ENCODE measurements at regions not wholly inside any gene's neighbourhood (a gene's known extent, or its start where the extent isn't known, plus 50 kb on each side); places are given as distances from the start of the nearest gene placed in this dataset.

- TF ChIP-seq ZNF281 (CRISPR knock-in tag; IDR thresholded peaks at IDR 0.05) (no peak), USF2 (CRISPR knock-in tag; IDR thresholded peaks at IDR 0.05) (no peak), TEAD4 (CRISPR knock-in tag; IDR thresholded peaks at IDR 0.05) (no peak), JUN (CRISPR knock-in tag; IDR thresholded peaks at IDR 0.05) (no peak), IRF2 (CRISPR knock-in tag; IDR thresholded peaks at IDR 0.05; ENCODE audit: borderline replicate concordance, low read depth) (no peak), CREB1 (CRISPR knock-in tag; IDR thresholded peaks at IDR 0.05) (no peak), MAX (CRISPR knock-in tag; IDR thresholded peaks at IDR 0.05) (no peak), SMAD3 (CRISPR knock-in tag; IDR thresholded peaks at IDR 0.05; ENCODE audit: borderline replicate concordance) (no peak), HMGA2 (CRISPR knock-in tag; IDR thresholded peaks at IDR 0.05) (no peak)
These were observed 420.2 kb downstream of the CDC14C start (continued) for GRCh38 chr7:49344556-49344955.

- ChIA-PET CTCF (no interaction called here), POLR2A (no interaction called here)
- Mint-ChIP-seq H3K36me3 (peaks cover 19% of the 10 kb centered on the region), H3K27me3 (ENCODE audit: low read depth) (no peaks in the 10 kb centered on the region), H3K4me1 (peaks cover 9% of the 10 kb centered on the region), H3K27ac (no peak overlapping the region), H3K9me3 (peaks cover 28% of the 10 kb centered on the region), H3K4me3 (no peak overlapping the region)
- DNase-seq (ENCODE audit: low spot score) (no peak), ATAC-seq (no peak)
- TF ChIP-seq CREM (CRISPR knock-in tag; IDR thresholded peaks at IDR 0.05), result no peak
- TF ChIP-seq, protein P1, sequence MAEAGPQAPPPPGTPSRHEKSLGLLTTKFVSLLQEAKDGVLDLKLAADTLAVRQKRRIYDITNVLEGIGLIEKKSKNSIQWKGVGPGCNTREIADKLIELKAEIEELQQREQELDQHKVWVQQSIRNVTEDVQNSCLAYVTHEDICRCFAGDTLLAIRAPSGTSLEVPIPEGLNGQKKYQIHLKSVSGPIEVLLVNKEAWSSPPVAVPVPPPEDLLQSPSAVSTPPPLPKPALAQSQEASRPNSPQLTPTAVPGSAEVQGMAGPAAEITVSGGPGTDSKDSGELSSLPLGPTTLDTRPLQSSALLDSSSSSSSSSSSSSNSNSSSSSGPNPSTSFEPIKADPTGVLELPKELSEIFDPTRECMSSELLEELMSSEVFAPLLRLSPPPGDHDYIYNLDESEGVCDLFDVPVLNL (CRISPR knock-in tag; IDR thresholded peaks at IDR 0.05; ENCODE audit: borderline replicate concordance, low read depth), result no peak
- TF ChIP-seq SMAD4 (CRISPR knock-in tag; IDR thresholded peaks at IDR 0.05), result no peak
- TF ChIP-seq FOXJ3 (CRISPR knock-in tag; IDR thresholded peaks at IDR 0.05; ENCODE audit: borderline replicate concordance), result no peak
- TF ChIP-seq GTF2I (CRISPR knock-in tag; conservative IDR thresholded peaks at IDR 0.05), result no peak
- TF ChIP-seq OVOL2 (CRISPR knock-in tag; IDR thresholded peaks at IDR 0.05; ENCODE audit: borderline replicate concordance), result no peak
- no peak for TF ChIP-seq FOXP1 (CRISPR knock-in tag; IDR thresholded peaks at IDR 0.05; ENCODE audit: borderline replicate concordance)
- no peak for TF ChIP-seq JAZF1 (CRISPR knock-in tag; IDR thresholded peaks at IDR 0.05)
- no peak for TF ChIP-seq IRF2 (CRISPR knock-in tag; IDR thresholded peaks at IDR 0.05; ENCODE audit: borderline replicate concordance, low read depth)
- no peak for TF ChIP-seq RORB (CRISPR knock-in tag; IDR thresholded peaks at IDR 0.05)
- TF ChIP-seq, protein P2, sequence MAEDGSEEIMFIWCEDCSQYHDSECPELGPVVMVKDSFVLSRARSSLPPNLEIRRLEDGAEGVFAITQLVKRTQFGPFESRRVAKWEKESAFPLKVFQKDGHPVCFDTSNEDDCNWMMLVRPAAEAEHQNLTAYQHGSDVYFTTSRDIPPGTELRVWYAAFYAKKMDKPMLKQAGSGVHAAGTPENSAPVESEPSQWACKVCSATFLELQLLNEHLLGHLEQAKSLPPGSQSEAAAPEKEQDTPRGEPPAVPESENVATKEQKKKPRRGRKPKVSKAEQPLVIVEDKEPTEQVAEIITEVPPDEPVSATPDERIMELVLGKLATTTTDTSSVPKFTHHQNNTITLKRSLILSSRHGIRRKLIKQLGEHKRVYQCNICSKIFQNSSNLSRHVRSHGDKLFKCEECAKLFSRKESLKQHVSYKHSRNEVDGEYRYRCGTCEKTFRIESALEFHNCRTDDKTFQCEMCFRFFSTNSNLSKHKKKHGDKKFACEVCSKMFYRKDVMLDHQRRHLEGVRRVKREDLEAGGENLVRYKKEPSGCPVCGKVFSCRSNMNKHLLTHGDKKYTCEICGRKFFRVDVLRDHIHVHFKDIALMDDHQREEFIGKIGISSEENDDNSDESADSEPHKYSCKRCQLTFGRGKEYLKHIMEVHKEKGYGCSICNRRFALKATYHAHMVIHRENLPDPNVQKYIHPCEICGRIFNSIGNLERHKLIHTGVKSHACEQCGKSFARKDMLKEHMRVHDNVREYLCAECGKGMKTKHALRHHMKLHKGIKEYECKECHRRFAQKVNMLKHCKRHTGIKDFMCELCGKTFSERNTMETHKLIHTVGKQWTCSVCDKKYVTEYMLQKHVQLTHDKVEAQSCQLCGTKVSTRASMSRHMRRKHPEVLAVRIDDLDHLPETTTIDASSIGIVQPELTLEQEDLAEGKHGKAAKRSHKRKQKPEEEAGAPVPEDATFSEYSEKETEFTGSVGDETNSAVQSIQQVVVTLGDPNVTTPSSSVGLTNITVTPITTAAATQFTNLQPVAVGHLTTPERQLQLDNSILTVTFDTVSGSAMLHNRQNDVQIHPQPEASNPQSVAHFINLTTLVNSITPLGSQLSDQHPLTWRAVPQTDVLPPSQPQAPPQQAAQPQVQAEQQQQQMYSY (CRISPR knock-in tag; IDR thresholded peaks at IDR 0.05), result no peak
- TF ChIP-seq ATF6 (CRISPR knock-in tag; IDR thresholded peaks at IDR 0.05), result no peak
- TF ChIP-seq, protein P3, sequence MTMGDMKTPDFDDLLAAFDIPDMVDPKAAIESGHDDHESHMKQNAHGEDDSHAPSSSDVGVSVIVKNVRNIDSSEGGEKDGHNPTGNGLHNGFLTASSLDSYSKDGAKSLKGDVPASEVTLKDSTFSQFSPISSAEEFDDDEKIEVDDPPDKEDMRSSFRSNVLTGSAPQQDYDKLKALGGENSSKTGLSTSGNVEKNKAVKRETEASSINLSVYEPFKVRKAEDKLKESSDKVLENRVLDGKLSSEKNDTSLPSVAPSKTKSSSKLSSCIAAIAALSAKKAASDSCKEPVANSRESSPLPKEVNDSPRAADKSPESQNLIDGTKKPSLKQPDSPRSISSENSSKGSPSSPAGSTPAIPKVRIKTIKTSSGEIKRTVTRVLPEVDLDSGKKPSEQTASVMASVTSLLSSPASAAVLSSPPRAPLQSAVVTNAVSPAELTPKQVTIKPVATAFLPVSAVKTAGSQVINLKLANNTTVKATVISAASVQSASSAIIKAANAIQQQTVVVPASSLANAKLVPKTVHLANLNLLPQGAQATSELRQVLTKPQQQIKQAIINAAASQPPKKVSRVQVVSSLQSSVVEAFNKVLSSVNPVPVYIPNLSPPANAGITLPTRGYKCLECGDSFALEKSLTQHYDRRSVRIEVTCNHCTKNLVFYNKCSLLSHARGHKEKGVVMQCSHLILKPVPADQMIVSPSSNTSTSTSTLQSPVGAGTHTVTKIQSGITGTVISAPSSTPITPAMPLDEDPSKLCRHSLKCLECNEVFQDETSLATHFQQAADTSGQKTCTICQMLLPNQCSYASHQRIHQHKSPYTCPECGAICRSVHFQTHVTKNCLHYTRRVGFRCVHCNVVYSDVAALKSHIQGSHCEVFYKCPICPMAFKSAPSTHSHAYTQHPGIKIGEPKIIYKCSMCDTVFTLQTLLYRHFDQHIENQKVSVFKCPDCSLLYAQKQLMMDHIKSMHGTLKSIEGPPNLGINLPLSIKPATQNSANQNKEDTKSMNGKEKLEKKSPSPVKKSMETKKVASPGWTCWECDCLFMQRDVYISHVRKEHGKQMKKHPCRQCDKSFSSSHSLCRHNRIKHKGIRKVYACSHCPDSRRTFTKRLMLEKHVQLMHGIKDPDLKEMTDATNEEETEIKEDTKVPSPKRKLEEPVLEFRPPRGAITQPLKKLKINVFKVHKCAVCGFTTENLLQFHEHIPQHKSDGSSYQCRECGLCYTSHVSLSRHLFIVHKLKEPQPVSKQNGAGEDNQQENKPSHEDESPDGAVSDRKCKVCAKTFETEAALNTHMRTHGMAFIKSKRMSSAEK (CRISPR knock-in tag; IDR thresholded peaks at IDR 0.05; ENCODE audit: borderline replicate concordance), result no peak
- no peak for TF ChIP-seq CREB1 (CRISPR knock-in tag; IDR thresholded peaks at IDR 0.05)
These were observed 422.0 kb downstream of the CDC14C start for GRCh38 chr7:49346195-49346899.
